ENCODE measurements at regions not wholly inside any gene's neighbourhood (a gene's known extent, or its start where the extent isn't known, plus 50 kb on each side); places are given as distances from the start of the nearest gene placed in this dataset.
"Not testable (repeated sequence)": the region's sequence is repeated elsewhere in the genome, so short reads cannot be mapped to it uniquely, and the experiment has no call there.

- DNase-seq (ENCODE audit: low spot score), result peak; percentile 84
- no peak for FAIRE-seq
These were observed 129.3 kb upstream of the FGF3 start for GRCh38 chr11:69948256-69949141.

- FAIRE-seq, result peak; percentile 77
- DNase-seq (ENCODE audit: low spot score), result peak; percentile 93
These were observed 128.8 kb upstream of the ANO1 start for GRCh38 chr11:69949327-69949726.

GRCh38 chr11:69950120-69950519 is 128.0 kb upstream of the ANO1 start:
- no peak for FAIRE-seq
- DNase-seq (ENCODE audit: low spot score), result peak; percentile 50

GRCh38 chr11:69950621-69951020 is 127.5 kb upstream of the ANO1 start:
- no peak for FAIRE-seq

GRCh38 chr11:69951821-69952220 is 126.3 kb upstream of the ANO1 start:
- FAIRE-seq, result no peak
- no peak for DNase-seq (ENCODE audit: low spot score)

More at GRCh38 chr11:69950621-69951020, 127.5 kb upstream of the ANO1 start:
- no peak for DNase-seq (ENCODE audit: low spot score)

- FAIRE-seq, result peak; percentile 89
- not testable (repeated sequence) for DNase-seq (ENCODE audit: low spot score)
These were observed 125.7 kb upstream of the ANO1 start for GRCh38 chr11:69952229-69952975.

GRCh38 chr11:69953356-69953755 is 124.8 kb upstream of the ANO1 start:
- DNase-seq (ENCODE audit: low spot score) (no peak), FAIRE-seq (no peak)

- no peak for FAIRE-seq
- no peak for DNase-seq (ENCODE audit: low spot score)
These were observed 123.4 kb upstream of the ANO1 start for GRCh38 chr11:69954756-69955155.

- no peak for FAIRE-seq
These were observed 121.4 kb upstream of the ANO1 start for GRCh38 chr11:69956669-69957190.

GRCh38 chr11:69957849-69958248 is 120.3 kb upstream of the ANO1 start:
- DNase-seq (ENCODE audit: low spot score) (no peak), FAIRE-seq (no peak)

More at GRCh38 chr11:69956669-69957190, 121.4 kb upstream of the ANO1 start:
- no peak for DNase-seq (ENCODE audit: low spot score)

- FAIRE-seq (no peak), DNase-seq (ENCODE audit: low spot score) (no peak)
These were observed 119.8 kb upstream of the ANO1 start for GRCh38 chr11:69958308-69958707.

- DNase-seq (ENCODE audit: low spot score) (no peak), FAIRE-seq (no peak)
These were observed 118.7 kb upstream of the ANO1 start for GRCh38 chr11:69959461-69959860.

GRCh38 chr11:69961738-69962137 is 116.4 kb upstream of the ANO1 start:
- no peak for FAIRE-seq
- DNase-seq (ENCODE audit: low spot score), result no peak

- FAIRE-seq (no peak), DNase-seq (ENCODE audit: low spot score) (peak; percentile 81)
These were observed 116.0 kb upstream of the ANO1 start for GRCh38 chr11:69962152-69962551.

- DNase-seq (ENCODE audit: low spot score) (no peak), FAIRE-seq (no peak)
These were observed 114.4 kb upstream of the ANO1 start for GRCh38 chr11:69963533-69964246.

GRCh38 chr11:69964247-69964643 is 113.9 kb upstream of the ANO1 start:
- FAIRE-seq, result no peak

GRCh38 chr11:69965821-69966582 is 112.1 kb upstream of the ANO1 start:
- FAIRE-seq (no peak), DNase-seq (ENCODE audit: low spot score) (no peak)

More at GRCh38 chr11:69964247-69964643, 113.9 kb upstream of the ANO1 start:
- no peak for DNase-seq (ENCODE audit: low spot score)

GRCh38 chr11:69966583-69966835 is 111.6 kb upstream of the ANO1 start:
- DNase-seq (ENCODE audit: low spot score) (no peak), FAIRE-seq (no peak)

- FAIRE-seq (no peak), DNase-seq (ENCODE audit: low spot score) (no peak)
These were observed 111.1 kb upstream of the ANO1 start for GRCh38 chr11:69966910-69967483.

- DNase-seq (ENCODE audit: low spot score) (no peak), FAIRE-seq (no peak)
These were observed 110.6 kb upstream of the ANO1 start for GRCh38 chr11:69967484-69967883.
